ENCODE measurements at regions not wholly inside any gene's neighbourhood (a gene's known extent, or its start where the extent isn't known, plus 50 kb on each side); places are given as distances from the start of the nearest gene placed in this dataset.

- TF ChIP-seq POLR2AphosphoS5 (IDR thresholded peaks at IDR 0.05; ENCODE audit: borderline replicate concordance, low read depth, low read length) = no peak
- TF ChIP-seq EZH2 (IDR thresholded peaks at IDR 0.05) = no peak
Measured at GRCh38 chr11:28798286-28798685, 690.1 kb downstream of the METTL15 start.
